Kidney glomerular epithelial cell (primary cell): ENCODE measurements at regions not wholly inside any gene's neighbourhood (a gene's known extent, or its start where the extent isn't known, plus 50 kb on each side); places are given as distances from the start of the nearest gene placed in this dataset.

Experiments used
- DNase-seq: peaks from one replicate; lab custom pipeline; 2025; lab: John Stamatoyannopoulos, UW

- DNase-seq = no peak
Measured at GRCh38 chr2:40507432-40507831, 55.5 kb upstream of the SLC8A1 start.

- DNase-seq = no peak
Measured at GRCh38 chr2:40510304-40510703, 58.4 kb upstream of the SLC8A1 start.

- no peak for DNase-seq
Measured at GRCh38 chr2:40511661-40512213, 59.8 kb upstream of the SLC8A1 start.

- no peak for DNase-seq
Measured at GRCh38 chr2:40512256-40512655, 60.4 kb upstream of the SLC8A1 start.

- DNase-seq = no peak
Measured at GRCh38 chr2:40513201-40513600, 61.3 kb upstream of the SLC8A1 start.

GRCh38 chr2:40516604-40517003, 64.7 kb upstream of the SLC8A1 start:
- DNase-seq = peak; percentile 41

- DNase-seq = no peak
Measured at GRCh38 chr2:40528564-40528963, 76.7 kb upstream of the SLC8A1 start.

- DNase-seq = no peak
Measured at GRCh38 chr2:40531359-40531758, 79.5 kb upstream of the SLC8A1 start.

- DNase-seq = no peak
Measured at GRCh38 chr2:40534528-40534927, 82.6 kb upstream of the SLC8A1 start.

GRCh38 chr2:40535972-40536371, 84.1 kb upstream of the SLC8A1 start:
- no peak for DNase-seq

GRCh38 chr2:40540026-40540425, 88.1 kb upstream of the SLC8A1 start:
- no peak for DNase-seq

- DNase-seq = no peak
Measured at GRCh38 chr2:40543381-40543780, 91.5 kb upstream of the SLC8A1 start.

- DNase-seq = no peak
Measured at GRCh38 chr2:40544072-40544471, 92.2 kb upstream of the SLC8A1 start.

- no peak for DNase-seq
Measured at GRCh38 chr2:40545645-40546044, 93.8 kb upstream of the SLC8A1 start.

- no peak for DNase-seq
Measured at GRCh38 chr2:40546439-40547191, 94.7 kb upstream of the SLC8A1 start.

GRCh38 chr2:40548521-40548920, 96.6 kb upstream of the SLC8A1 start:
- DNase-seq = no peak

- no peak for DNase-seq
Measured at GRCh38 chr2:40550085-40550484, 98.2 kb upstream of the SLC8A1 start.

- DNase-seq = no peak
Measured at GRCh38 chr2:40551081-40551480, 99.2 kb upstream of the SLC8A1 start.

- DNase-seq = peak; percentile 3
Measured at GRCh38 chr2:40554665-40555294, 102.9 kb upstream of the SLC8A1 start.

GRCh38 chr2:40556293-40556692, 104.4 kb upstream of the SLC8A1 start:
- no peak for DNase-seq

GRCh38 chr2:40556739-40557138, 104.8 kb upstream of the SLC8A1 start:
- no peak for DNase-seq

GRCh38 chr2:40558761-40559160, 106.9 kb upstream of the SLC8A1 start:
- DNase-seq = no peak

- DNase-seq = no peak
Measured at GRCh38 chr2:40559175-40559574, 107.3 kb upstream of the SLC8A1 start.

- no peak for DNase-seq
Measured at GRCh38 chr2:40564184-40564583, 112.3 kb upstream of the SLC8A1 start.
